BLaER1 treated with 17β-estradiol and CSF1 and Interleukin-3, amounts not matched to agents 10 nM and 100 nM (cell line): ENCODE measurements at regions not wholly inside any gene's neighbourhood (a gene's known extent, or its start where the extent isn't known, plus 50 kb on each side); places are given as distances from the start of the nearest gene placed in this dataset.

Experiments used
- H3K27ac ChIP-seq, 11 experiments: shearing (Covaris generic); formaldehyde crosslinking; 2 replicates each; pipeline ENCODE4 v1.8.1; 2022
- H3K27me3 ChIP-seq, 11 experiments: shearing (Covaris generic); formaldehyde crosslinking; 2 replicates each; pipeline ENCODE4 v1.8.1; 2022
- H3K36me3 ChIP-seq, 11 experiments: shearing (Covaris generic); formaldehyde crosslinking; 2 replicates each; pipeline ENCODE4 v1.8.1; 2022
- H3K4me1 ChIP-seq, 10 experiments: shearing (Covaris generic); formaldehyde crosslinking; 2 replicates each; pipeline ENCODE4 v1.8.1; 2022
- H3K4me2 ChIP-seq, 11 experiments: shearing (Covaris generic); formaldehyde crosslinking; 2 replicates each; pipeline ENCODE4 v1.8.1; 2022
- H3K4me3 ChIP-seq, 10 experiments: shearing (Covaris generic); formaldehyde crosslinking; 2 replicates each; pipeline ENCODE4 v1.8.1; 2022
- H3K9ac ChIP-seq, 11 experiments: shearing (Covaris generic); formaldehyde crosslinking; 2 replicates each; pipeline ENCODE4 v1.8.1; 2022
- H3K9me3 ChIP-seq, 11 experiments: shearing (Covaris generic); formaldehyde crosslinking; replicated peaks in 1 of 11; 2 replicates each; pipeline ENCODE4 v1.8.1; 2022
- H4K20me1 ChIP-seq, 11 experiments: shearing (Covaris generic); formaldehyde crosslinking; 2 replicates each; pipeline ENCODE4 v1.8.1; 2022
- Cebpa-rat ChIP-seq, 11 experiments: shearing (Covaris generic); IDR thresholded peaks; 2 replicates each; pipeline ENCODE4 v1.8.1; 2022

DNA sequence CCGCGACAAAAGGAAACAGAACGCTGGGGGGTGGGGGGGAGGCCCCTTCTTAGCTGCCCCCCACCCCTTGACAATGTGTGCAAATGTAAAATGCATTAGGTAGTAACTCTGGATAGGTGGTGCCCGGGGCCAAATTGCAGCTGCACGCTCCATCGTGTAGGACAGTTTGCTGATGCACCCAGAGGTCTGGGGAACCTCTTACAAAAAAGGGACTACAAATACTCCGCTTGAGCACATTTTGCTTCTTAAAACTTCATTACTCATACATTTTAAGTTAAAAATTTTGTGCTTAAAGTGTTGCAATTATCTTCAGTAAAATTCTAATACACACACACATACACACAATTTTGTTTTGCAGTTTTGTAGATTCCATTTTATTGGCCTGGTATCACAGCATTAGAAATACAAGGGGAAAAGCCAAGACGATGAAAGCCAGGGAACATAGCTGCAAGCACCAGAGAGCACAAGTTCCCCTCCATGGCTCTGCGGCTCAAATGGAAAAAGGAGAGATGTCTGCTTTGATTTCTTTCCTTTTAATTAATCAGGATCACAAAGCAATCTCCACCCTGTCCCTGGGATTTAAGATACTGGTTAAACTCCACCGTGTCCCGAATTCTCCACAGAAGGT is 582.1 kb downstream of the ZEB2 start:
- peaks cover 0 to 19% (median 13%) of the 10 kb centered on the region in 11 experiments; a peak in 12 of 22 replicates for H4K20me1 ChIP-seq
- peaks cover 56 to 75% (median 63%) of the 10 kb centered on the region in 11 experiments for H3K27me3 ChIP-seq
- no peak for TF ChIP-seq Cebpa-rat (IDR thresholded peaks at IDR 0.05)
- peak overlapping the region; percentile 70 to 94 (median 87) for H3K4me2 ChIP-seq
- H3K9me3 ChIP-seq: peaks cover 0 to 14% (median 5%) of the 10 kb centered on the region in 11 experiments; a peak in 7 of 22 replicates
- H3K4me1 ChIP-seq: peaks cover 10 to 13% (median 11%) of the 10 kb centered on the region in 10 experiments; a peak in 18 of 20 replicates
- peak overlapping the region in 9 of 10 experiments; percentile 49 to 66 (median 56); a peak in 17 of 20 replicates for H3K4me3 ChIP-seq
- 0 out of 22 replicates have a peak, but pooled peaks cover 0 to 4% (median 0%) of the 10 kb centered on the region in 11 experiments for H3K36me3 ChIP-seq
- H3K9ac ChIP-seq: 0 out of 22 replicates have a peak overlapping the region, but pooled peaks of 3 of the 11 experiments have one; percentile 15 to 48 (median 35)
- no peak overlapping the region for H3K27ac ChIP-seq

DNA sequence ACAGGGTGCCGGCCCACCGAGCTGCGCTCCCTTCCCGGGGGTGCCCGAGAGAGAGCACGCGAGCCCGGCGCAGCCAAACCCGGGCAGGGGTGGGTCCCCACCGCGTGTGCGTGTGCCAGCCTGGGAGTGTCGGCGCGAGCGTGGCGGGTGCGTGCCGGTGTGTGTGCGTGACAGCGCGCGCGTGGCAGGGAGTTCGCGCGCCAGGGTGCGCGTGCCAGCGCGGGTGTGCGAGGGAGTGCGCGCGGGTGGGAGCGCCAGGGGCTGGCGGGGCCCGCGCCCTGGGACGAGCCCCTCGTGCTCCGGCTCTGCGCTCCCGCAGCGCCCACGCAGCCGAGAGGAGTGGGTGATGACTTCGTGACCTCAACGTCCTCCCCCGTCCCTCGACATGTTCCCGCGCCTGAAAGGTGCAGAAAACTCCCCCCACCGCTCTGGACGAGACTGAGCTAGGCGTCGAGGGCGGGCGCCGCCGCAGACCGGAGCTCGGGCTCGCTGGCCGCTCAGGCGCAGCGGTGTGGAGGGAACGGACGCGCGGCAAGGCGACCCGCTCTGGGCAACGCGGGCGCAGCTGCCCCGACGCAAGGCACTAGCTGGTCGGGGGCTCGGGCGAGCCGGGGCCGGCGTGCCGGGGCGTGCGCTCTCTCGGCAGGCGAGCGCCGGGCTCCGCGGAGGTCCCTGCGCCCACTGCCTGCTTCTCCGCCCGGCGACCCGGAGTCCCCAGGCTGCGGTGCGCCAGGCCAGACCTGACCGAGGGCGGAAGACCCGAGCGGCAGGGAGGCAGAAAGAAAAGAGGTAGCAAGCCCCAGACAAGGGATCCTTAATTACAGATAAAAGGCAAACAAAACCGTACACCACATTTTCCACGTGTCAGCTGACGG is 582.8 kb downstream of the ZEB2 start:
- TF ChIP-seq Cebpa-rat (IDR thresholded peaks at IDR 0.05): no peak
- Histone ChIP-seq H3K9me3 (peaks cover 0 to 14% (median 5%) of the 10 kb centered on the region in 11 experiments; a peak in 7 of 22 replicates), H4K20me1 (peaks cover 0 to 19% (median 13%) of the 10 kb centered on the region in 11 experiments; a peak in 12 of 22 replicates), H3K9ac (peak overlapping the region in 4 of 11 experiments; percentile 15 to 48 (median 32); a peak in 2 of 22 replicates), H3K27me3 (peaks cover 56 to 75% (median 63%) of the 10 kb centered on the region in 11 experiments), H3K4me2 (peak overlapping the region; percentile 70 to 94 (median 87)), H3K36me3 (no peaks in the 10 kb centered on the region), H3K27ac (no peak overlapping the region), H3K4me1 (peaks cover 10 to 13% (median 11%) of the 10 kb centered on the region in 10 experiments; a peak in 18 of 20 replicates), H3K4me3 (peak overlapping the region; percentile 45 to 66 (median 56))

DNA sequence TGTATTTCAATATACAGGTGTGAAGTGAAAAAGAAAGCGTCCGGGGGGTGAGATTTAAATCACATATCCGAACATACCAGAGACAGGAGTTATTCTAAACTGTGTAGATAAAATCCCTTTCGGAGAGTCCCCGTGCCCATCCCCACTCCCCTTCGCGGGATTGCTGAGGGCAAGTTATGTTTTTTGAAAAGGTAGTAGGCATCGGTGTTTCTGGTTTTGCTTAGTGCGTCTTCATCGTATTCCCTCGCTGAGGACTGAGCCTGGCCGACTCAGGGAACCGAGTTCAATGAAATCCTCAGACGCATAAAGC is 583.4 kb downstream of the ZEB2 start:
- Histone ChIP-seq H3K36me3 (no peaks in the 10 kb centered on the region), H3K27ac (no peak overlapping the region), H3K4me3 (peak overlapping the region; percentile 45 to 66 (median 56); a peak in 18 of 20 replicates), H3K4me1 (peaks cover 10 to 13% (median 11%) of the 10 kb centered on the region in 10 experiments; a peak in 18 of 20 replicates), H4K20me1 (peaks cover 0 to 19% (median 13%) of the 10 kb centered on the region in 11 experiments; a peak in 12 of 22 replicates), H3K27me3 (peaks cover 56 to 75% (median 63%) of the 10 kb centered on the region in 11 experiments), H3K4me2 (peak overlapping the region; percentile 70 to 94 (median 87)), H3K9ac (no peak overlapping the region), H3K9me3 (peaks cover 0 to 14% (median 5%) of the 10 kb centered on the region in 11 experiments; a peak in 7 of 22 replicates)
- no peak for TF ChIP-seq Cebpa-rat (IDR thresholded peaks at IDR 0.05)

DNA sequence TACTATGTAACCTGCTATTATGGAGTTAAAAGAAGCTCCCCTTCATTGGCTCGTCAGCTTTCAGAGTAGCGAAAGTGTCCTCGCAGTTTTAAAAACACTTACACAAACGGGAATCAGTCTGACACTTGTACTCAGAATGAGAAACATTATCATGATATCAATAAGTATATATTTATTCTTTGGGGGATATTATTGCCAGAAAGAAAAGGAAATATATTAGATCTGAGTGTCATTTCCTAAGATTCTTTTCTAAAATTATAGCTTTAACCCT is 584.5 kb downstream of the ZEB2 start:
- TF ChIP-seq Cebpa-rat (IDR thresholded peaks at IDR 0.05): no peak
- Histone ChIP-seq H3K9ac (no peak overlapping the region), H3K4me3 (no peak overlapping the region)

DNA sequence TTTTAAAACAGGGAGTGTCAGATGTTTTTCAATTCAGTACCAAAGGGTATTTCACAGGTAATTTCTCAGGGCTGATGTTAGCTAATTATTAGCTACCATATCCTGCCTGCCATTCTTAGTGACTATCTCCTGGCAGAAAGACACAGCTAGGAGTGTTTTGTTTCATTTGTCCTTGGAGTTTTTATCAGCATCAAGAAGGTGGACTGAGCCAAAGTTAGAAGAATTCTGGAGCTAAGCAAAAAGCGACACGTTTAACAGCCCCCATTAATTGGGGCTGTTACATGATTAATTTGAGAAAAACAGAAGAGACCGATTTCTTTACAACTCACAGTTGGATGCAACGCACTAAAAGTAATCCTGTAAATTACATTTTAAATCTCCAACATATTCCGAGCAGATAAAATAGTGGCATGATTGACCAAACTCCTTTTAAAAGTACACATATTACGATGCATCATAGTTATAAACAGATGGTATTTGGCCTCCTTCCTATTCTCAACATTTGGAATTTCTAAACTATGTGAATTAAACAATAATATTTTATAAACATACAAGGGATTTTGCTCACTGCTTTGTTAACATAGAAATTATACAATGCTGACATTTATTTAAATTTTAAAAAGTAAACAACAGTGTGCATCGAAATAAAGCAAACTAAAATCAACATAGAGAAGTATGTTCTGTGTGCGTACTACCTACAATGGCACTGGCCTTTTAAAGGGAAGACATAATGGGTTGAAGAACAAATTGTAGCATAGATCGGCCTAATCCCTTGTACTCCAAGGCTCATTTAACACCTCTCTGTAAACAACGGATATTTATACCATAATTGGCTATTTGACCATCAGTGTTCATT is 585.1 kb downstream of the ZEB2 start:
- Histone ChIP-seq H3K9me3 (peaks cover 0 to 14% (median 5%) of the 10 kb centered on the region in 11 experiments; a peak in 7 of 22 replicates), H3K9ac (no peak overlapping the region), H3K4me3 (no peak overlapping the region), H3K4me2 (no peak overlapping the region), H3K4me1 (peaks cover 10 to 13% (median 11%) of the 10 kb centered on the region in 10 experiments; a peak in 18 of 20 replicates), H3K27me3 (peaks cover 53 to 67% (median 59%) of the 10 kb centered on the region in 11 experiments), H3K27ac (no peak overlapping the region), H4K20me1 (peaks cover 0 to 19% (median 13%) of the 10 kb centered on the region in 11 experiments; a peak in 12 of 22 replicates), H3K36me3 (no peaks in the 10 kb centered on the region)
- TF ChIP-seq Cebpa-rat (IDR thresholded peaks at IDR 0.05): no peak

More for the DNA sequence above, 584.5 kb downstream of the ZEB2 start:
- Histone ChIP-seq H3K4me1 (peaks cover 10 to 13% (median 11%) of the 10 kb centered on the region in 10 experiments; a peak in 18 of 20 replicates), H3K9me3 (peaks cover 0 to 14% (median 5%) of the 10 kb centered on the region in 11 experiments; a peak in 7 of 22 replicates), H3K4me2 (no peak overlapping the region), H3K36me3 (no peaks in the 10 kb centered on the region), H4K20me1 (peaks cover 0 to 19% (median 13%) of the 10 kb centered on the region in 11 experiments; a peak in 12 of 22 replicates), H3K27me3 (peaks cover 56 to 71% (median 63%) of the 10 kb centered on the region in 11 experiments), H3K27ac (no peak overlapping the region)

DNA sequence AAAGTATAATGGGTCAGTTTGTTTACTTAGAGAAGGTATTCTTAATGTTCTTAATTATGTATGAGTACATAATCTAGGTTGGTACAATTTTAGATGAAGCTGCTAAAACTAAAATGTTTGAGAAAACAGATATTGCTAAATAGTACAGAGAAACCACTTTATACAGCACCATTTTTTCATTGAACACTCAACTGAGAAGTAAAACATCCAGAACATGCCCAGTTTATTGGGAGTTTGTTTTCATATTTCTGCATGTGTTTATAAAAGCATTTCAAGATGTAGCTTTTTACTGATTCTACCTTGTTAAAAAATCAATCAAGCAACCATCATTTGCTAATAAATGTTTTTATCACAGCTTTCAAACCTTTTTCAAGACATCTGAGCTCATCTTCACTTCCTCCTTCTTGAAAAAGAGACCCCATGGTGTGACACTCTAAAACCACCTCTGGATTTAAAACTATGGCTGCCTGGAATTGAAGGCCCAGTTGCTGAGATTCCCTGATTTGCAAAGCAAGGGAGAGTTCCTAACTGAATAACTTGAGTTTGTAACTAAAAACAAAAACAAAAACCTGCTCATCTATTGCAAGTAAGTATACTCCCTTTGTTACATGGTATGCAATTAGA is 585.9 kb downstream of the ZEB2 start:
- H3K4me1 ChIP-seq: peaks cover 10 to 13% (median 11%) of the 10 kb centered on the region in 10 experiments; a peak in 18 of 20 replicates

DNA sequence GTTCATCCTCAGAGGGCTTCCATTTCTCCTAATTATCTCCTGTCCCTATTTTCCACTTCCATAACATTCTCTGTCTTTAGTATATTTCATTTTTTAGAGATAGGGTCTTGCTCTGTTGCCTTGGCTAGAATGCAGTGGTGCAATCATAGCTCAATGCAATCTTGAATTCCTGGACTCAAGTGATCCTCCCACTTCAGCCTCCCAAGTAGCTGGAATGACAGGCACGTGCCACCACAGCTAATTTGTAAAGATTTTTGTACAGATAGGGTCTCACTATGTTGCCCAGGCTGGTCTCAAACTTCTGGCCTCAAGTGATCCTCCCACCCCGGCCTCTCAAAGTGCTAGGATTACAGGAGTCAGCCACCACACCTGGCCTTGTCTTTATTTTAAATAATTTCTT is 589.0 kb downstream of the ZEB2 start:
- Histone ChIP-seq H3K27ac (no peak overlapping the region), H3K27me3 (peaks cover 14 to 27% (median 20%) of the 10 kb centered on the region in 11 experiments), H4K20me1 (no peaks in the 10 kb centered on the region), H3K4me2 (no peak overlapping the region), H3K36me3 (no peaks in the 10 kb centered on the region), H3K4me1 (no peaks in the 10 kb centered on the region), H3K9me3 (no peaks in the 10 kb centered on the region), H3K9ac (no peak overlapping the region), H3K4me3 (no peak overlapping the region)
- no peak for TF ChIP-seq Cebpa-rat (IDR thresholded peaks at IDR 0.05)

More for the DNA sequence above, 585.9 kb downstream of the ZEB2 start:
- TF ChIP-seq Cebpa-rat (IDR thresholded peaks at IDR 0.05): no peak
- H4K20me1 ChIP-seq: peaks cover 0 to 17% (median 13%) of the 10 kb centered on the region in 11 experiments; a peak in 12 of 22 replicates
- no peak overlapping the region for H3K4me2 ChIP-seq
- no peak overlapping the region for H3K4me3 ChIP-seq
- peaks cover 45 to 59% (median 51%) of the 10 kb centered on the region in 11 experiments for H3K27me3 ChIP-seq
- H3K9ac ChIP-seq: no peak overlapping the region
- H3K9me3 ChIP-seq: peaks cover 0 to 14% (median 5%) of the 10 kb centered on the region in 11 experiments; a peak in 7 of 22 replicates
- no peak overlapping the region for H3K27ac ChIP-seq
- H3K36me3 ChIP-seq: no peaks in the 10 kb centered on the region

DNA sequence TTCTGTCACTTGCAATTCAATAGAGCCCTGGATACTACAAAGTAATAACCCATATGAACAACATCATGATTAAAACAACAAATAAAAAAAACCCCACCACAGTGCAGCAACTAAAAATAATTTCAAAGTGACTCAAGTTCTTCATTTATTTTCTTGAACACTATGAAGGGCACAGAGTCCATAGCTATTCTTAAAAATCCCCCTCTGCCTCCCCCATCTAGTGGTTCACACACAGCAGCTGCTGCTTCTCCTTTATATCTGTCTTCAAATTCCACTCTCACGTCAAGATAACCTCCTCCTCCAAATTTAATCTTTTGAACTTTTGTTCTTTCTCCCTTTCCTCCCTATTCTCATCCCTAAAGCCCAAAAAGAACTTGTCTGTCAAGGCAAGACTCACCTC is 591.3 kb downstream of the ZEB2 start:
- Histone ChIP-seq H3K4me1 (no peaks in the 10 kb centered on the region), H3K27me3 (peaks cover 0 to 4% (median 0%) of the 10 kb centered on the region in 11 experiments; a peak in 1 of 22 replicates), H3K9me3 (no peaks in the 10 kb centered on the region), H3K4me3 (no peak overlapping the region), H3K9ac (no peak overlapping the region), H3K4me2 (no peak overlapping the region), H4K20me1 (no peaks in the 10 kb centered on the region), H3K27ac (no peak overlapping the region), H3K36me3 (no peaks in the 10 kb centered on the region)
- no peak for TF ChIP-seq Cebpa-rat (IDR thresholded peaks at IDR 0.05)
